ENCODE measurements at regions not wholly inside any gene's neighbourhood (a gene's known extent, or its start where the extent isn't known, plus 50 kb on each side); places are given as distances from the start of the nearest gene placed in this dataset. TPM values are rescaled to one million over a fixed set of nuclear protein-coding genes. Genes with fewer than 3 reads are reported as not detected.

DNA sequence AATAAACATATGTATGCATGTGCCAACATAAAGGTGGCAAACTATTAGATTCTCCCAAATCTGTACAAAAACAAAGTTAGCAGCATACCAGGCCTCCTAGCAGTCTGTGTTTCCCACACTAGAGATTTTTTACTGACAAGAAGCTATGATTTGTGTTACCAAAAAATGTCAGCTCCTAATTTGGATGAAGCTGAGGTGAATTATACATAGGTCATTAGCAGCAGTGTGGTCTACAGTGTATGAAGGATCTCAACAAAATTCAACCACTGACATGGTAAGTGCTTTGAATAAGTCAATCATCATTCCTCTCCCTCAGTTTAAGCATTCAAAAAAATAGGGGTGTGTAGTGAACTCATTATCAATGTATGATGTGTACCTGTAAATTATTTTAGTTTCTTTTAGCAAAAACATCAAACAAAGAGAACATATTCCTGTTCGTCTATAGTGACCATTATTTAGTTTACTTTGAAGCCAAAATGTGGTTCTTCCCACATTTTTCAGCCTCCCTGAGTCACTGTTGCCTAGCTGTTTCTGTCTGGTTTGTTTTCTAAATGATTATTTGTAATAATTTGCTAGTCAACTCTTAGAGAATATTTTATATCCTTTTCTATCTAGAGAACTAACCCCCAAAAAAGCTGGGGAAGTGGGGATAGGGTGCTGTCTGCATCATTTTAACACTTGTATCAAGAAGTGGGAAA lies 52.1 kb upstream of the RGMB start:
- TF ChIP-seq, protein P1, sequence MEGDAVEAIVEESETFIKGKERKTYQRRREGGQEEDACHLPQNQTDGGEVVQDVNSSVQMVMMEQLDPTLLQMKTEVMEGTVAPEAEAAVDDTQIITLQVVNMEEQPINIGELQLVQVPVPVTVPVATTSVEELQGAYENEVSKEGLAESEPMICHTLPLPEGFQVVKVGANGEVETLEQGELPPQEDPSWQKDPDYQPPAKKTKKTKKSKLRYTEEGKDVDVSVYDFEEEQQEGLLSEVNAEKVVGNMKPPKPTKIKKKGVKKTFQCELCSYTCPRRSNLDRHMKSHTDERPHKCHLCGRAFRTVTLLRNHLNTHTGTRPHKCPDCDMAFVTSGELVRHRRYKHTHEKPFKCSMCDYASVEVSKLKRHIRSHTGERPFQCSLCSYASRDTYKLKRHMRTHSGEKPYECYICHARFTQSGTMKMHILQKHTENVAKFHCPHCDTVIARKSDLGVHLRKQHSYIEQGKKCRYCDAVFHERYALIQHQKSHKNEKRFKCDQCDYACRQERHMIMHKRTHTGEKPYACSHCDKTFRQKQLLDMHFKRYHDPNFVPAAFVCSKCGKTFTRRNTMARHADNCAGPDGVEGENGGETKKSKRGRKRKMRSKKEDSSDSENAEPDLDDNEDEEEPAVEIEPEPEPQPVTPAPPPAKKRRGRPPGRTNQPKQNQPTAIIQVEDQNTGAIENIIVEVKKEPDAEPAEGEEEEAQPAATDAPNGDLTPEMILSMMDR (IDR thresholded peaks at IDR 0.05; ENCODE audit: extremely low read depth, low read depth, low read length) = no peak
- H3K4me3 ChIP-seq (ENCODE audit: insufficient read depth, low read length) = no peak overlapping the region
- no peaks in the 10 kb centered on the region for H3K9me3 ChIP-seq (ENCODE audit: low read depth, low read length)
- H3K36me3 ChIP-seq (ENCODE audit: insufficient read depth, low read length) = no peaks in the 10 kb centered on the region
- no peaks in the 10 kb centered on the region for H4K20me1 ChIP-seq (ENCODE audit: insufficient read depth, low read length)
- H3K79me2 ChIP-seq (ENCODE audit: insufficient read depth, low read length) = no peaks in the 10 kb centered on the region
- peak overlapping the region; percentile 12 for H2AFZ ChIP-seq (ENCODE audit: low read length)
- H3K27me3 ChIP-seq (ENCODE audit: insufficient read depth, low read length) = no peaks in the 10 kb centered on the region
- peaks cover 19% of the 10 kb centered on the region for H3K4me1 ChIP-seq (ENCODE audit: insufficient read depth, low read length)
- no peak for DNase-seq (ENCODE audit: insufficient read length, low spot score, missing footprints)
- H3K27ac ChIP-seq (ENCODE audit: low read depth, low read length) = peak overlapping the region; percentile 79
- peak overlapping the region; percentile 31 for H3K4me2 ChIP-seq (ENCODE audit: insufficient read depth, low read length)

DNA sequence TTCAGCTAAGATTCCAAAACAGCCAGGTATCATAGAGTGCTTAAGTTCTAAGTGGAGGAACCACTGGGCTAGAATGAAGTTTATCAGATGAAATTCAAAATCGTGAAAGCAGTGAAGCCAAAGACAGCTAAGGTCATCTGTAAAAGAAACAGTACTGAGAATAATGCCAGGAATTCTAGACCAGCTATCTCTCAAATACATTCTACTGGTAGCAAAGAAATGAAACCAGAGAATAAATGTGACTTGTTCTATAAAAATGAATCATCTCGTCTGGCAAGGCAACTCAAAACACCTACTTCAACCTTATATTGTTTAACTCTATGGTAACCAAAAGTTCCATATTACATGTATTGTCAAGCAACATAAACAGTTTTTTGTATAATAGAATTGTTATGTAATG lies 51.3 kb upstream of the RGMB start:
- Histone ChIP-seq H3K4me3 (ENCODE audit: insufficient read depth, low read length) (no peak overlapping the region), H3K36me3 (ENCODE audit: insufficient read depth, low read length) (no peaks in the 10 kb centered on the region), H3K4me1 (ENCODE audit: insufficient read depth, low read length) (peaks cover 19% of the 10 kb centered on the region), H3K27me3 (ENCODE audit: insufficient read depth, low read length) (no peaks in the 10 kb centered on the region), H4K20me1 (ENCODE audit: insufficient read depth, low read length) (no peaks in the 10 kb centered on the region), H3K9me3 (ENCODE audit: low read depth, low read length) (no peaks in the 10 kb centered on the region), H3K4me2 (ENCODE audit: insufficient read depth, low read length) (peak overlapping the region; percentile 31), H2AFZ (ENCODE audit: low read length) (peak overlapping the region; percentile 12), H3K27ac (ENCODE audit: low read depth, low read length) (peak overlapping the region; percentile 79), H3K79me2 (ENCODE audit: insufficient read depth, low read length) (no peaks in the 10 kb centered on the region)
- DNase-seq (ENCODE audit: insufficient read length, low spot score, missing footprints) = no peak
- TF ChIP-seq, protein P1 (IDR thresholded peaks at IDR 0.05; ENCODE audit: extremely low read depth, low read depth, low read length) = no peak

DNA sequence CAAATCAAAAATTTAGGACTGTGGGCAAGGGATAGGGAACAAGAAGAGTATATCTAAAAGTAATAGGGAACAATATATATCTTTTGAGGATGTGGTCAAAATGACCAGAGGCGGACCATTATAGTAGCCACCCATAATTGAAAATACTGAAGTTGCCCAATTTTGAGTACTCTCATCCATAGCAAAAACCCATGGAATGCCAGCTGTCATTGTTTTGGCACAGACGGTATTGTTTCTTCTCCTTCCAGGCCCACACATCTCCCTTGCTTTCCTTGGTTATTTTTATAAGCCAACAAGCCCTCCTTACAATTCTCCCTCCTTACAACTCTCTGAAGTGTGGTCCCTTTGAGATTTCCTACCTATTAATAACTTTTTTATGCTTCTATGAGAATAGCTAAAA lies 50.4 kb upstream of the RGMB start:
- H2AFZ ChIP-seq (ENCODE audit: low read length) = no peak overlapping the region
- H3K4me1 ChIP-seq (ENCODE audit: insufficient read depth, low read length) = peaks cover 19% of the 10 kb centered on the region
- H3K27ac ChIP-seq (ENCODE audit: low read depth, low read length) = no peak overlapping the region
- H3K27me3 ChIP-seq (ENCODE audit: insufficient read depth, low read length) = no peaks in the 10 kb centered on the region
- TF ChIP-seq, protein P1 (IDR thresholded peaks at IDR 0.05; ENCODE audit: extremely low read depth, low read depth, low read length) = no peak
- no peaks in the 10 kb centered on the region for H3K79me2 ChIP-seq (ENCODE audit: insufficient read depth, low read length)
- no peak for DNase-seq (ENCODE audit: insufficient read length, low spot score, missing footprints)
- H4K20me1 ChIP-seq (ENCODE audit: insufficient read depth, low read length) = no peaks in the 10 kb centered on the region
- H3K36me3 ChIP-seq (ENCODE audit: insufficient read depth, low read length) = no peaks in the 10 kb centered on the region
- no peak overlapping the region for H3K4me3 ChIP-seq (ENCODE audit: insufficient read depth, low read length)
- no peaks in the 10 kb centered on the region for H3K9me3 ChIP-seq (ENCODE audit: low read depth, low read length)
- H3K4me2 ChIP-seq (ENCODE audit: insufficient read depth, low read length) = no peak overlapping the region

Small RNA genes lying in the stretch of these regions (small RNA-seq; reads per million reads assigned to genes)
- gene AC008834.1 = not detected
- not detected for gene AC074133.1
- not detected for gene MRPS35P2

Data from osteoblast (primary cell).